SKM-1 (cell line): ENCODE measurements at regions not wholly inside any gene's neighbourhood (a gene's known extent, or its start where the extent isn't known, plus 50 kb on each side); places are given as distances from the start of the nearest gene placed in this dataset.

Experiments
- DNase-seq: peaks from one replicate; lab custom pipeline; 2025; ENCODE audit not compliant: unreplicated experiment; lab: John Stamatoyannopoulos, UW

- no peak for DNase-seq
These were observed 590.6 kb downstream of the EPHA7 start for GRCh38 chr6:92828788-92829187.

DNA sequence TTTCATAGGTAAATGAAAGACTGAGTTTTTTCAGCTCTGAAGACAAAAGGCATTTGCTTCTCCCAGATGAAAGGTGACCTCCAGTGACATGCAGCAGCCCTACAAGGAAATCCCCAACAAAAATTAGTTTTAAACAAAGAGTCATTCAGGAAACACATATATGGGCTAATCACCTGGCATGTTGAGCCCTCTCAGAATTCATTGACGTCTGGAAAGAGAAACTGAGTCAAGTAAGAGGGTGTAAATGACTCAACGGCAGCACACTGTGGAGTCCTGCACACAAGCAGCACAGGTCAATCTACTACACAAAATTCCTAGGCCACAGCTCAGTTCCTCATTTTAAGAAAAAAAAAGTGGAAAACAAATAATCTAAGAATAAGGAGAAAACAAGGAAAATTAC lies 592.3 kb downstream of the EPHA7 start:
- DNase-seq = no peak

DNA sequence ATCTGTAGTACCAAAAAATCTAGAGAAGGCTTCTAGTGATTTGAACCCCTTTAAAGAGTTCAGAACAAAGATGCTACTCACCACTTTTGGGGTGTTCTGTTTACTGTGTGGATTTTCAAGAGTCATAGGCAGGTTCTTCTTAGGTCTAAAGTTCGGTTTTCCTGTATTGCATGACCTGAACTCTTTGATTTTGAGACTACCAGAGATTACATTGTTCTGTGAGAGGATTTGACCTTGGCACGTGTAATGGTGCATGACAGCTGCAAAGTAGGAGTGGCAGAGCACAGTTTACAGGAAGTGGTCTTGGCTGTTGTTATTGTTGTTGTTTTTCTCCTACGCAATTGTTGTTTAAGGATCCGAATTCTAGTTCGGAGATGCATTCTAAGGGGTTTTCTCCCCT lies 592.7 kb downstream of the EPHA7 start:
- no peak for DNase-seq

- no peak for DNase-seq
These were observed 597.1 kb downstream of the EPHA7 start for GRCh38 chr6:92822222-92822621.

DNA sequence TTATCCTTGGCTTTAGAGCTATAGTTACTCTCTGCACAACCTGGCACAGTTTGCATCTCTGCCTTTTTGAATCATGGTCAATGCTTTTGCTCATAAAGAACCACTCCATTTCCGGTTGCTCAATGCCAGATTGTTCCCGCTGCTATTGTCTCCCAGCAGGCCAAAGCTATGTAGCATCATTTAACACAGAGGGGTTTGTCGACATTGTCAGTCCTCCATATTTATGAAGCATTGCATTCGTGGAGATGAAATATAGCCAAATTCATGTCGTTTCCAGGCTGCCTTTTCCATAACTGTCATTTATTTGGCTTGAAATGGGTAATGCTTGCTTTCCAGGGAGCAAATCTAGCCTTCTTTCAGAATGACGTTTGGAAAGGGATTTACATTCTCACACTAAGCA lies 598.8 kb downstream of the EPHA7 start:
- DNase-seq = no peak

DNA sequence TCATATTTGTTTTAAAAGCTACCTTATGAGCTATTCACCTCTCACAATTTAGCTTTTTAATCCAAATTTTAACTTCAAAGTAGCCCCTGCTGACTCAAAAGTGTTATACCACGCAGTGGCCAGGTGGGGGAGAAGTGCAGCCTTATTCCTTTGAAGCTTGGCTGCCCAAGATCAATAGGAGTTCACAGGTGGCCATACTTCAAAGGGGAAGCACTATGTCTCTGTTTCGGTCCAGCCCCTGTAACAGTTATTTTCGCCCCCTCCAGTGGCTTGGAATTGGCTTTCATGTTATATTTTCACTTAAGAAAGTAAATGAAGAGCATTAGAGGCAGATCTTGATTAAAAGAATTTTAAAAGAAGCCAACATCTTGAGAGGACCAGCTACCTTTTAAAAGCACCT lies 608.4 kb downstream of the EPHA7 start:
- peak; percentile 22 for DNase-seq

DNA sequence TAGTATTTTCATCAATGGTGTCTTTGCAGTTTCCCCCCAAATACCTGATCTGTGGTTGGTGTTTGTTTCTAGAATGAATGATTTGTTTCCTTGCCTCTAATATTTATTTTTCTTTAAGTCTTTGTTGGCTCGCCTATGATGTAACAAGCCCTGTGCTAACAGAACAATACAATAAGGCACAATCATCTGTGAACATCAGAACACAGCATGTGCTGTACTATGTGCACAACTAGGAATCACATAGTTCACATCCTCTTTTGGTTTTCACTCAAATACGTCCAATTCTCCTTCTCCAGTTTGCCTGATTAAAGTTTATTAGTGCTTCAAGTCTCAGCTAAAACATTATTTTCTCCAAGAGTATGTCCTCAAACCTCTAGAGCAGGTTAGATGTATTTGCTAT lies 613.1 kb downstream of the EPHA7 start:
- no peak for DNase-seq

- DNase-seq = no peak
These were observed 628.0 kb downstream of the EPHA7 start for GRCh38 chr6:92791403-92791802.

- DNase-seq = no peak
These were observed 629.0 kb downstream of the EPHA7 start for GRCh38 chr6:92790381-92790780.

DNA sequence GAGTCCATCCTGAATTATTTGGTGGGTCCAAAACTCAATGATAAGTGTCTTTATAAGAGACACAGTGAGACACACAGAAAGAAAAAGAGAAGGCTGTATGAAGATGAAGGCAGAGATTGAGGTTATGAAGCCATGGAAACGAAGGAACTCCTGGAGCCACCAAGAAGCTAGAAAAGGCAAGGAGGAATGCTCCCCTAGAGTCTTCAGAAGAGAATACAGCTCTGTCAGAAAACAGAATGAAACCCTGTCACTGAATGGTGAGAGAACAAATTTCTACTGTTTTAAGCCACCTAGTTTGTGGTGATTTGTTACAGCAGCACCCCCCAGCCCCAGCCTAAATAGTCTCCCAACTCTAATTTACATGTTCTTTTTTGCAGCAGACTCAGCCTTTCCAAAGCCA lies 635.1 kb downstream of the EPHA7 start:
- no peak for DNase-seq

DNA sequence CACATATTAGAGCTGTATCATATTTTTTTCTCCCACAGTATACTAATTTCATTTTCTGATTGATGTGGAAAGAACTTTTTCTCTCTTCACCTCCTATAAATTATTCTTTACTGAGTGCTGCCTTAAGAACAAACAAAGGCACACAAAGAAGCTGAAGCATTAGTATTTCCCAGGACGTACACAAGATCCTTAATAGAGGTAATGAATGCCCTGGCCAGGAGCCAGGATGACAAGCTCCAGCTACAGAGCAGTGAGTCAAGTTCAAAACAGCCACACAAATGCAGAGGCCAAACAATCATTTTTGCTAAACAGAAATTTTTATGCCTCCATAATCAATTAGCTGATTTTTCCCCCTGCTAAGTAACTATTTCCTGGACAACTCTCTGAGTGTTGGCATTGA lies 639.6 kb downstream of the EPHA7 start:
- no peak for DNase-seq

- DNase-seq = peak; percentile 68
These were observed 642.1 kb downstream of the EPHA7 start for GRCh38 chr6:92777146-92777740.

- no peak for DNase-seq
These were observed 648.8 kb downstream of the EPHA7 start for GRCh38 chr6:92770540-92770939.

DNA sequence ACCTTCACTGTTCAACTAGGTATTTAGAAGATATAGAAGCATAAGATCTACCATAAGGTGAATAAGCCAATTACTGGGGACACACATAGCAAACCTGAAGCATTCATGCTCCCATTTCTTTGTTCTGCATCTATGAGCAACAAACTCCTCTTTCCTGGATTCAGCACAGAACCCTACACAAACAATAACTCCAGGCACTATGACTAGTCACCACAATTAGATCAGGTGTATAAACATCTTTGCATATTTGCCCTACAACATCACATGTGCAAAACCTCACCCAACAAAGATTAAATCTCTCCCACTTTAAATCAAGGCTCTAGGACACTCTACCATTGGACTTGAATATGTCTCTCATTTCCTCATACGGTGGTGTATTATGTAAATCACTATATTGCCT lies 652.3 kb downstream of the EPHA7 start:
- no peak for DNase-seq

GRCh38 chr6:92763680-92764079 lies 655.7 kb downstream of the EPHA7 start:
- DNase-seq = no peak

GRCh38 chr6:92763274-92763584 lies 656.1 kb downstream of the EPHA7 start:
- DNase-seq = no peak

GRCh38 chr6:92762443-92763273 lies 656.7 kb downstream of the EPHA7 start:
- no peak for DNase-seq

GRCh38 chr6:92759178-92759577 lies 660.2 kb downstream of the EPHA7 start:
- no peak for DNase-seq

- DNase-seq = no peak
These were observed 661.4 kb downstream of the EPHA7 start for GRCh38 chr6:92757925-92758324.

GRCh38 chr6:92756912-92757311 lies 662.4 kb downstream of the EPHA7 start:
- no peak for DNase-seq

DNA sequence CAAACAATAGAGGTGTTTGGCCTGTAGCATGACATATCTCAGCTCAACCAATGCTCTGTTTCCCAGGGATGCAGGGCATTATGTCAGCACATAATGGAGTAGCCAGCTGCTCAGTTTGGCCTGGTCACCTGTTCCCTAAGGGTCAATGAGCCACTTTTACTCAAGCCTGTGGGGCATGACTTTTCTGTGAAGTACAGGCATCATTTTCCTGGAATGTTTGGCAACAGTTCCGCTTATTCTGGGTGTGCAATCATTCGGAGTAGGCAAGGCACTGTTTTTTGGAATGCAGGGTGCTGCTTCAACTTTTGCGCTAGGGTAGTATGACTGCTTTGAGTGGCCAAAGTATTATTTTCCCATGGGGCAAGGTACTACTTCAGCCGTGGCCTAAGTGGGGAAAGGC lies 665.4 kb downstream of the EPHA7 start:
- DNase-seq = no peak

- DNase-seq = no peak
These were observed 667.2 kb downstream of the EPHA7 start for GRCh38 chr6:92752114-92752513.

- no peak for DNase-seq
These were observed 671.2 kb downstream of the EPHA7 start for GRCh38 chr6:92748131-92748530.
